ENCODE measurements at regions not wholly inside any gene's neighbourhood (a gene's known extent, or its start where the extent isn't known, plus 50 kb on each side); places are given as distances from the start of the nearest gene placed in this dataset.

DNA sequence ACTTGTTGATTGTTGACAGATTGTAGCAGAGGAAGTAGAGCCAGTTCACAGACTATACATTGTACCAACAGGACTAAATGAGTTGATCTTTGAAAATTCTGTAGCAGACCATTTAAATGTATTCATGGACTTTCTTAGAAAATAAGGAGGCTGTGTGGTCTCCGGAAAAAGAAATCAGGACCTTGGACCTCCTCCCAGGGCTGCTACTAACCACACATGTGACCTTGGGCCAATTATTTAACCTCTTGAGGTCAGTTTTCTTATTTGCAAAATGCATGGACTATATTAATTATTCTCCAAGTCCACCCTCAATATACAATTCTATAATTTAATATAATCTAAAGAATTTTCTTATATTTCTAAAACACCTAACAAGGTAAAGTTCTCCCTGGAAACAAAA lies 492.0 kb upstream of the JAG1 start (continued):
- TF ChIP-seq, protein P1, sequence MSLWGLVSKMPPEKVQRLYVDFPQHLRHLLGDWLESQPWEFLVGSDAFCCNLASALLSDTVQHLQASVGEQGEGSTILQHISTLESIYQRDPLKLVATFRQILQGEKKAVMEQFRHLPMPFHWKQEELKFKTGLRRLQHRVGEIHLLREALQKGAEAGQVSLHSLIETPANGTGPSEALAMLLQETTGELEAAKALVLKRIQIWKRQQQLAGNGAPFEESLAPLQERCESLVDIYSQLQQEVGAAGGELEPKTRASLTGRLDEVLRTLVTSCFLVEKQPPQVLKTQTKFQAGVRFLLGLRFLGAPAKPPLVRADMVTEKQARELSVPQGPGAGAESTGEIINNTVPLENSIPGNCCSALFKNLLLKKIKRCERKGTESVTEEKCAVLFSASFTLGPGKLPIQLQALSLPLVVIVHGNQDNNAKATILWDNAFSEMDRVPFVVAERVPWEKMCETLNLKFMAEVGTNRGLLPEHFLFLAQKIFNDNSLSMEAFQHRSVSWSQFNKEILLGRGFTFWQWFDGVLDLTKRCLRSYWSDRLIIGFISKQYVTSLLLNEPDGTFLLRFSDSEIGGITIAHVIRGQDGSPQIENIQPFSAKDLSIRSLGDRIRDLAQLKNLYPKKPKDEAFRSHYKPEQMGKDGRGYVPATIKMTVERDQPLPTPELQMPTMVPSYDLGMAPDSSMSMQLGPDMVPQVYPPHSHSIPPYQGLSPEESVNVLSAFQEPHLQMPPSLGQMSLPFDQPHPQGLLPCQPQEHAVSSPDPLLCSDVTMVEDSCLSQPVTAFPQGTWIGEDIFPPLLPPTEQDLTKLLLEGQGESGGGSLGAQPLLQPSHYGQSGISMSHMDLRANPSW (CRISPR knock-in tag; conservative IDR thresholded peaks at IDR 0.05; ENCODE audit: low read depth), result no peak

DNA sequence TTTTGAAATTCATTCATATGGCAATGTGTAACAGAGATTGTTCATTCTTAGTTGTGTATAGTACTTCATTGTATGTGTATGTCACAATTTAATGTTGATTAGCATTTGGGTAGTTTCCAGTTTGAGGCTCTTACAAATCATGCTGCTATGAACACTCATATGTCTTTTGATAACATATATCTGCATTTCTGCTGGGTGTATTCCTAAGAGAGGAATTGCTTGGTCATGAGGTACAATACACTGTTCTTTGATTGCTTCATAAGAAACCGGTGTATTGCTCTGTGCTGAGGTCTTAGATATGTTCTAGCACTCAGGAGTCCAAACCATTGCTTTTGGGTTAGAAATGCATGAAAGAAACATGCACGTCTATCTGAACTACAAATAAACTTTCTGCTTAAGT lies 492.9 kb upstream of the JAG1 start:
- Mint-ChIP-seq H3K27me3 (ENCODE audit: low read depth) (no peaks in the 10 kb centered on the region), H3K27ac (no peak overlapping the region), H3K4me3 (no peak overlapping the region), H3K9me3 (no peaks in the 10 kb centered on the region), H3K4me1 (peaks cover 7% of the 10 kb centered on the region), H3K36me3 (no peaks in the 10 kb centered on the region)
- ATAC-seq (no peak), DNase-seq (ENCODE audit: low spot score) (no peak)
- ChIA-PET POLR2A (no interaction called here), CTCF (no interaction called here)
- TF ChIP-seq, protein P2, sequence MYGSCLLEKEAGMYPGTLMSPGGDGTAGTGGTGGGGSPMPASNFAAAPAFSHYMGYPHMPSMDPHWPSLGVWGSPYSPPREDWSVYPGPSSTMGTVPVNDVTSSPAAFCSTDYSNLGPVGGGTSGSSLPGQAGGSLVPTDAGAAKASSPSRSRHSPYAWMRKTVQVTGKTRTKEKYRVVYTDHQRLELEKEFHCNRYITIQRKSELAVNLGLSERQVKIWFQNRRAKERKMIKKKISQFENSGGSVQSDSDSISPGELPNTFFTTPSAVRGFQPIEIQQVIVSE (CRISPR knock-in tag; IDR thresholded peaks at IDR 0.05; ENCODE audit: borderline replicate concordance), result no peak
- TF ChIP-seq, protein P3, sequence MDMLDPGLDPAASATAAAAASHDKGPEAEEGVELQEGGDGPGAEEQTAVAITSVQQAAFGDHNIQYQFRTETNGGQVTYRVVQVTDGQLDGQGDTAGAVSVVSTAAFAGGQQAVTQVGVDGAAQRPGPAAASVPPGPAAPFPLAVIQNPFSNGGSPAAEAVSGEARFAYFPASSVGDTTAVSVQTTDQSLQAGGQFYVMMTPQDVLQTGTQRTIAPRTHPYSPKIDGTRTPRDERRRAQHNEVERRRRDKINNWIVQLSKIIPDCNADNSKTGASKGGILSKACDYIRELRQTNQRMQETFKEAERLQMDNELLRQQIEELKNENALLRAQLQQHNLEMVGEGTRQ (CRISPR knock-in tag; IDR thresholded peaks at IDR 0.05), result no peak
- TF ChIP-seq ZNF219 (CRISPR knock-in tag; IDR thresholded peaks at IDR 0.05; ENCODE audit: borderline replicate concordance) (no peak), ETV6 (CRISPR knock-in tag; IDR thresholded peaks at IDR 0.05) (no peak), TEAD4 (CRISPR knock-in tag; IDR thresholded peaks at IDR 0.05) (no peak), MYBL2 (CRISPR knock-in tag; IDR thresholded peaks at IDR 0.05) (no peak), SP1 (CRISPR knock-in tag; conservative IDR thresholded peaks at IDR 0.05) (no peak)
- TF ChIP-seq, protein P4, sequence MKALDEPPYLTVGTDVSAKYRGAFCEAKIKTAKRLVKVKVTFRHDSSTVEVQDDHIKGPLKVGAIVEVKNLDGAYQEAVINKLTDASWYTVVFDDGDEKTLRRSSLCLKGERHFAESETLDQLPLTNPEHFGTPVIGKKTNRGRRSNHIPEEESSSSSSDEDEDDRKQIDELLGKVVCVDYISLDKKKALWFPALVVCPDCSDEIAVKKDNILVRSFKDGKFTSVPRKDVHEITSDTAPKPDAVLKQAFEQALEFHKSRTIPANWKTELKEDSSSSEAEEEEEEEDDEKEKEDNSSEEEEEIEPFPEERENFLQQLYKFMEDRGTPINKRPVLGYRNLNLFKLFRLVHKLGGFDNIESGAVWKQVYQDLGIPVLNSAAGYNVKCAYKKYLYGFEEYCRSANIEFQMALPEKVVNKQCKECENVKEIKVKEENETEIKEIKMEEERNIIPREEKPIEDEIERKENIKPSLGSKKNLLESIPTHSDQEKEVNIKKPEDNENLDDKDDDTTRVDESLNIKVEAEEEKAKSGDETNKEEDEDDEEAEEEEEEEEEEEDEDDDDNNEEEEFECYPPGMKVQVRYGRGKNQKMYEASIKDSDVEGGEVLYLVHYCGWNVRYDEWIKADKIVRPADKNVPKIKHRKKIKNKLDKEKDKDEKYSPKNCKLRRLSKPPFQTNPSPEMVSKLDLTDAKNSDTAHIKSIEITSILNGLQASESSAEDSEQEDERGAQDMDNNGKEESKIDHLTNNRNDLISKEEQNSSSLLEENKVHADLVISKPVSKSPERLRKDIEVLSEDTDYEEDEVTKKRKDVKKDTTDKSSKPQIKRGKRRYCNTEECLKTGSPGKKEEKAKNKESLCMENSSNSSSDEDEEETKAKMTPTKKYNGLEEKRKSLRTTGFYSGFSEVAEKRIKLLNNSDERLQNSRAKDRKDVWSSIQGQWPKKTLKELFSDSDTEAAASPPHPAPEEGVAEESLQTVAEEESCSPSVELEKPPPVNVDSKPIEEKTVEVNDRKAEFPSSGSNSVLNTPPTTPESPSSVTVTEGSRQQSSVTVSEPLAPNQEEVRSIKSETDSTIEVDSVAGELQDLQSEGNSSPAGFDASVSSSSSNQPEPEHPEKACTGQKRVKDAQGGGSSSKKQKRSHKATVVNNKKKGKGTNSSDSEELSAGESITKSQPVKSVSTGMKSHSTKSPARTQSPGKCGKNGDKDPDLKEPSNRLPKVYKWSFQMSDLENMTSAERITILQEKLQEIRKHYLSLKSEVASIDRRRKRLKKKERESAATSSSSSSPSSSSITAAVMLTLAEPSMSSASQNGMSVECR (CRISPR knock-in tag; IDR thresholded peaks at IDR 0.05; ENCODE audit: borderline replicate concordance), result no peak
- TF ChIP-seq, protein P5, sequence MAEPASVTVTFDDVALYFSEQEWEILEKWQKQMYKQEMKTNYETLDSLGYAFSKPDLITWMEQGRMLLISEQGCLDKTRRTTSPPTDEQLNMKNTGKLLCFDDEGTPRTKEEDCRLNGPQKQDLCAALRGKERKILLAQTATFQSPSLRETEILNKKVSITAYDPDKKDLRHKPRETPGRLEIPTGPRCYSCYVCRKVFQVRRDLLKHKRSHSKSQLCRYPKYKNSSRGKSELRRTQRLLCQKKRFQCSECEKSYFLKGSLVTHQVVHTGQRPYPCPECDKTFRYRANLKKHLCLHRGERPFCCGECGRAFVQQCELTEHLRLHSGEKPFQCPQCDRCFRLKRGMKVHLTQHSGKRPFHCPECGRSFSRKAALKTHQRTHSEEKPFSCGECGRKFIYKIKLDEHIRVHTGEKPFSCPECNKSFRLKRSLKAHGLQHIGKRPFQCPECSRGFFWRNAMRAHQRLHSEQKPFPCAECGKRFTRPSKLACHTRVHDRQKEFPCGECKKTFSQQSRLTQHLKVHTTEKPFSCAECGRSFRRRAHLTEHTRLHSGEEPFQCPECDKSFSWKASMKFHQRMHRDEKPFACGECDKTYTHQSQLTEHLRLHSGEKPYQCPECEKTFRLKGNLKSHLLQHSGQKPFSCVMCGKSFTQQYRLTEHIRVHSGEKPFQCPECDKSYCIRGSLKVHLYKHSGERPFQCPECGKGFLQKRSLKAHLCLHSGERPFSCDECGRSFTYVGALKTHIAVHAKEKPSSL (CRISPR knock-in tag; conservative IDR thresholded peaks at IDR 0.05), result no peak
- TF ChIP-seq, protein P6, sequence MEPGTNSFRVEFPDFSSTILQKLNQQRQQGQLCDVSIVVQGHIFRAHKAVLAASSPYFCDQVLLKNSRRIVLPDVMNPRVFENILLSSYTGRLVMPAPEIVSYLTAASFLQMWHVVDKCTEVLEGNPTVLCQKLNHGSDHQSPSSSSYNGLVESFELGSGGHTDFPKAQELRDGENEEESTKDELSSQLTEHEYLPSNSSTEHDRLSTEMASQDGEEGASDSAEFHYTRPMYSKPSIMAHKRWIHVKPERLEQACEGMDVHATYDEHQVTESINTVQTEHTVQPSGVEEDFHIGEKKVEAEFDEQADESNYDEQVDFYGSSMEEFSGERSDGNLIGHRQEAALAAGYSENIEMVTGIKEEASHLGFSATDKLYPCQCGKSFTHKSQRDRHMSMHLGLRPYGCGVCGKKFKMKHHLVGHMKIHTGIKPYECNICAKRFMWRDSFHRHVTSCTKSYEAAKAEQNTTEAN (CRISPR knock-in tag; IDR thresholded peaks at IDR 0.05), result no peak
- TF ChIP-seq, protein P1 (CRISPR knock-in tag; conservative IDR thresholded peaks at IDR 0.05; ENCODE audit: low read depth), result no peak
- TF ChIP-seq, protein P7, sequence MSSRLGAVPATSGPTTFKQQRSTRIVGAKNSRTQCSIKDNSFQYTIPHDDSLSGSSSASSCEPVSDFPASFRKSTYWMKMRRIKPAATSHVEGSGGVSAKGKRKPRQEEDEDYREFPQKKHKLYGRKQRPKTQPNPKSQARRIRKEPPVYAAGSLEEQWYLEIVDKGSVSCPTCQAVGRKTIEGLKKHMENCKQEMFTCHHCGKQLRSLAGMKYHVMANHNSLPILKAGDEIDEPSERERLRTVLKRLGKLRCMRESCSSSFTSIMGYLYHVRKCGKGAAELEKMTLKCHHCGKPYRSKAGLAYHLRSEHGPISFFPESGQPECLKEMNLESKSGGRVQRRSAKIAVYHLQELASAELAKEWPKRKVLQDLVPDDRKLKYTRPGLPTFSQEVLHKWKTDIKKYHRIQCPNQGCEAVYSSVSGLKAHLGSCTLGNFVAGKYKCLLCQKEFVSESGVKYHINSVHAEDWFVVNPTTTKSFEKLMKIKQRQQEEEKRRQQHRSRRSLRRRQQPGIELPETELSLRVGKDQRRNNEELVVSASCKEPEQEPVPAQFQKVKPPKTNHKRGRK (CRISPR knock-in tag; IDR thresholded peaks at IDR 0.05; ENCODE audit: borderline replicate concordance), result no peak
- TF ChIP-seq, protein P8, sequence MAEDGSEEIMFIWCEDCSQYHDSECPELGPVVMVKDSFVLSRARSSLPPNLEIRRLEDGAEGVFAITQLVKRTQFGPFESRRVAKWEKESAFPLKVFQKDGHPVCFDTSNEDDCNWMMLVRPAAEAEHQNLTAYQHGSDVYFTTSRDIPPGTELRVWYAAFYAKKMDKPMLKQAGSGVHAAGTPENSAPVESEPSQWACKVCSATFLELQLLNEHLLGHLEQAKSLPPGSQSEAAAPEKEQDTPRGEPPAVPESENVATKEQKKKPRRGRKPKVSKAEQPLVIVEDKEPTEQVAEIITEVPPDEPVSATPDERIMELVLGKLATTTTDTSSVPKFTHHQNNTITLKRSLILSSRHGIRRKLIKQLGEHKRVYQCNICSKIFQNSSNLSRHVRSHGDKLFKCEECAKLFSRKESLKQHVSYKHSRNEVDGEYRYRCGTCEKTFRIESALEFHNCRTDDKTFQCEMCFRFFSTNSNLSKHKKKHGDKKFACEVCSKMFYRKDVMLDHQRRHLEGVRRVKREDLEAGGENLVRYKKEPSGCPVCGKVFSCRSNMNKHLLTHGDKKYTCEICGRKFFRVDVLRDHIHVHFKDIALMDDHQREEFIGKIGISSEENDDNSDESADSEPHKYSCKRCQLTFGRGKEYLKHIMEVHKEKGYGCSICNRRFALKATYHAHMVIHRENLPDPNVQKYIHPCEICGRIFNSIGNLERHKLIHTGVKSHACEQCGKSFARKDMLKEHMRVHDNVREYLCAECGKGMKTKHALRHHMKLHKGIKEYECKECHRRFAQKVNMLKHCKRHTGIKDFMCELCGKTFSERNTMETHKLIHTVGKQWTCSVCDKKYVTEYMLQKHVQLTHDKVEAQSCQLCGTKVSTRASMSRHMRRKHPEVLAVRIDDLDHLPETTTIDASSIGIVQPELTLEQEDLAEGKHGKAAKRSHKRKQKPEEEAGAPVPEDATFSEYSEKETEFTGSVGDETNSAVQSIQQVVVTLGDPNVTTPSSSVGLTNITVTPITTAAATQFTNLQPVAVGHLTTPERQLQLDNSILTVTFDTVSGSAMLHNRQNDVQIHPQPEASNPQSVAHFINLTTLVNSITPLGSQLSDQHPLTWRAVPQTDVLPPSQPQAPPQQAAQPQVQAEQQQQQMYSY (CRISPR knock-in tag; IDR thresholded peaks at IDR 0.05), result no peak
